ENCODE measurements at regions not wholly inside any gene's neighbourhood (a gene's known extent, or its start where the extent isn't known, plus 50 kb on each side); places are given as distances from the start of the nearest gene placed in this dataset.
A peak's percentile ranks its signal among the peaks of the same experiment; 100 is the strongest.

- Histone ChIP-seq H3K36me3 (replicated peaks in 1 of 2; ENCODE audit: control insufficient read depth in 2 of 2, insufficient read depth in 2 of 2, low read length in 2 of 2) (no peaks in the 10 kb centered on the region), H3K23ac (ENCODE audit: low read depth, low read length, poor library complexity) (no peak overlapping the region), H3K4me3 (ENCODE audit: low read length in 2 of 2) (no peak overlapping the region), H3K27ac (replicated peaks; ENCODE audit: low read length) (no peak overlapping the region), H3K9me3 (replicated peaks in 1 of 2; ENCODE audit: control insufficient read depth in 2 of 2, insufficient read depth in 1 of 2, low read depth in 1 of 2, low read length in 2 of 2) (no peaks in the 10 kb centered on the region), H3K27me3 (ENCODE audit: control insufficient read depth in 3 of 3, insufficient read depth in 3 of 3, low read depth in 1 of 3, low read length in 3 of 3) (peaks cover 0 to 4% (median 0%) of the 10 kb centered on the region in 3 experiments), H2AK5ac (ENCODE audit: low read depth, low read length) (no peak overlapping the region), H2AFZ (ENCODE audit: low read length) (no peak overlapping the region), H3K4me1 (ENCODE audit: control insufficient read depth in 2 of 2, insufficient read depth in 1 of 2, low read depth in 1 of 2, low read length in 2 of 2) (peaks cover 6 to 13% of the 10 kb centered on the region in 2 donors), H3K79me1 (ENCODE audit: low read depth, low read length) (no peaks in the 10 kb centered on the region), H3K18ac (ENCODE audit: low read length) (no peak overlapping the region), H3K9ac (ENCODE audit: low read depth, low read length, poor library complexity) (no peak overlapping the region), H4K91ac (ENCODE audit: low read depth, low read length, poor library complexity) (no peak overlapping the region), H2BK12ac (ENCODE audit: low read length) (no peak overlapping the region), H2BK15ac (ENCODE audit: low read length) (no peak overlapping the region), H2BK120ac (ENCODE audit: low read depth, low read length) (no peak overlapping the region), H3K4ac (ENCODE audit: low read length) (no peak overlapping the region), H4K8ac (ENCODE audit: low read depth, low read length) (no peak overlapping the region), H3K14ac (ENCODE audit: low read length) (no peak overlapping the region), H3K4me2 (ENCODE audit: insufficient read depth, low read length, poor library complexity, severe bottlenecking) (peak overlapping the region; percentile 14), H2BK5ac (ENCODE audit: low read length) (no peak overlapping the region)
- DNase-seq (ENCODE audit: low spot score) = no peak
- no CpG with 5 or more reads among the region's 4 CpGs for WGBS, 2 donors (ENCODE audit: extremely low coverage in 2 of 2, insufficient read length in 2 of 2, insufficient replicate concordance in 1 of 2)
Measured at GRCh38 chr1:239539812-239540211, 153.4 kb downstream of the CHRM3 start.

GRCh38 chr1:239543873-239544272, 157.5 kb downstream of the CHRM3 start:
- Histone ChIP-seq H3K4ac (ENCODE audit: low read length) (no peak overlapping the region), H3K4me1 (ENCODE audit: control insufficient read depth in 2 of 2, insufficient read depth in 1 of 2, low read depth in 1 of 2, low read length in 2 of 2) (peaks cover 2 to 6% of the 10 kb centered on the region in 2 donors), H3K4me2 (ENCODE audit: insufficient read depth, low read length, poor library complexity, severe bottlenecking) (peak overlapping the region; percentile 11), H3K27me3 (ENCODE audit: control insufficient read depth in 3 of 3, insufficient read depth in 3 of 3, low read depth in 1 of 3, low read length in 3 of 3) (peaks cover 0 to 4% (median 0%) of the 10 kb centered on the region in 3 experiments), H3K18ac (ENCODE audit: low read length) (no peak overlapping the region), H3K79me1 (ENCODE audit: low read depth, low read length) (no peaks in the 10 kb centered on the region), H4K91ac (ENCODE audit: low read depth, low read length, poor library complexity) (no peak overlapping the region), H3K9me3 (replicated peaks in 1 of 2; ENCODE audit: control insufficient read depth in 2 of 2, insufficient read depth in 1 of 2, low read depth in 1 of 2, low read length in 2 of 2) (no peaks in the 10 kb centered on the region), H3K14ac (ENCODE audit: low read length) (no peak overlapping the region), H3K36me3 (replicated peaks in 1 of 2; ENCODE audit: control insufficient read depth in 2 of 2, insufficient read depth in 2 of 2, low read length in 2 of 2) (no peaks in the 10 kb centered on the region), H2AK5ac (ENCODE audit: low read depth, low read length) (no peak overlapping the region), H2BK12ac (ENCODE audit: low read length) (no peak overlapping the region), H3K9ac (ENCODE audit: low read depth, low read length, poor library complexity) (no peak overlapping the region), H2BK5ac (ENCODE audit: low read length) (no peak overlapping the region), H4K8ac (ENCODE audit: low read depth, low read length) (no peak overlapping the region), H3K23ac (ENCODE audit: low read depth, low read length, poor library complexity) (no peak overlapping the region), H3K27ac (replicated peaks; ENCODE audit: low read length) (no peak overlapping the region), H2BK15ac (ENCODE audit: low read length) (no peak overlapping the region), H2AFZ (ENCODE audit: low read length) (no peak overlapping the region), H3K4me3 (ENCODE audit: low read length in 2 of 2) (no peak overlapping the region), H2BK120ac (ENCODE audit: low read depth, low read length) (no peak overlapping the region)
- no peak for DNase-seq (ENCODE audit: low spot score)
- no CpG with 5 or more reads among the region's 2 CpGs for WGBS, 2 donors (ENCODE audit: extremely low coverage in 2 of 2, insufficient read length in 2 of 2, insufficient replicate concordance in 1 of 2)

- no peak overlapping the region for H3K27ac ChIP-seq (replicated peaks; ENCODE audit: low read length)
- H2BK12ac ChIP-seq (ENCODE audit: low read length) = no peak overlapping the region
- no peak overlapping the region for H3K4me2 ChIP-seq (ENCODE audit: insufficient read depth, low read length, poor library complexity, severe bottlenecking)
- H3K9ac ChIP-seq (ENCODE audit: low read depth, low read length, poor library complexity) = no peak overlapping the region
- no peak overlapping the region for H3K18ac ChIP-seq (ENCODE audit: low read length)
- no peak overlapping the region for H2BK5ac ChIP-seq (ENCODE audit: low read length)
- H4K8ac ChIP-seq (ENCODE audit: low read depth, low read length) = no peak overlapping the region
- H3K4me3 ChIP-seq (ENCODE audit: low read length in 2 of 2) = no peak overlapping the region
- H2AFZ ChIP-seq (ENCODE audit: low read length) = no peak overlapping the region
- H3K9me3 ChIP-seq (replicated peaks in 1 of 2; ENCODE audit: control insufficient read depth in 2 of 2, insufficient read depth in 1 of 2, low read depth in 1 of 2, low read length in 2 of 2) = no peaks in the 10 kb centered on the region
- H3K27me3 ChIP-seq (ENCODE audit: control insufficient read depth in 3 of 3, insufficient read depth in 3 of 3, low read depth in 1 of 3, low read length in 3 of 3) = no peaks in the 10 kb centered on the region
- no CpG with 5 or more reads among the region's 3 CpGs for WGBS, 2 donors (ENCODE audit: extremely low coverage in 2 of 2, insufficient read length in 2 of 2, insufficient replicate concordance in 1 of 2)
- no peak overlapping the region for H2BK15ac ChIP-seq (ENCODE audit: low read length)
- no peak overlapping the region for H3K4ac ChIP-seq (ENCODE audit: low read length)
- H4K91ac ChIP-seq (ENCODE audit: low read depth, low read length, poor library complexity) = no peak overlapping the region
- no peak overlapping the region for H3K14ac ChIP-seq (ENCODE audit: low read length)
- H3K4me1 ChIP-seq (ENCODE audit: control insufficient read depth in 2 of 2, insufficient read depth in 1 of 2, low read depth in 1 of 2, low read length in 2 of 2) = no peaks in the 10 kb centered on the region
- H2AK5ac ChIP-seq (ENCODE audit: low read depth, low read length) = no peak overlapping the region
- no peak for DNase-seq (ENCODE audit: low spot score)
- H2BK120ac ChIP-seq (ENCODE audit: low read depth, low read length) = no peak overlapping the region
- no peaks in the 10 kb centered on the region for H3K36me3 ChIP-seq (replicated peaks in 1 of 2; ENCODE audit: control insufficient read depth in 2 of 2, insufficient read depth in 2 of 2, low read length in 2 of 2)
- H3K23ac ChIP-seq (ENCODE audit: low read depth, low read length, poor library complexity) = no peak overlapping the region
- H3K79me1 ChIP-seq (ENCODE audit: low read depth, low read length) = no peaks in the 10 kb centered on the region
Measured at GRCh38 chr1:239545466-239545865, 159.1 kb downstream of the CHRM3 start.

- no peak overlapping the region for H2BK5ac ChIP-seq (ENCODE audit: low read length)
- no peak overlapping the region for H2AFZ ChIP-seq (ENCODE audit: low read length)
- no peak overlapping the region for H2BK12ac ChIP-seq (ENCODE audit: low read length)
- no peak overlapping the region for H3K27ac ChIP-seq (replicated peaks; ENCODE audit: low read length)
- H3K9me3 ChIP-seq (replicated peaks in 1 of 2; ENCODE audit: control insufficient read depth in 2 of 2, insufficient read depth in 1 of 2, low read depth in 1 of 2, low read length in 2 of 2) = no peaks in the 10 kb centered on the region
- no peak overlapping the region for H4K8ac ChIP-seq (ENCODE audit: low read depth, low read length)
- no CpG with 5 or more reads among the region's 2 CpGs for WGBS, 2 donors (ENCODE audit: extremely low coverage in 2 of 2, insufficient read length in 2 of 2, insufficient replicate concordance in 1 of 2)
- no peaks in the 10 kb centered on the region for H3K27me3 ChIP-seq (ENCODE audit: control insufficient read depth in 3 of 3, insufficient read depth in 3 of 3, low read depth in 1 of 3, low read length in 3 of 3)
- H2AK5ac ChIP-seq (ENCODE audit: low read depth, low read length) = no peak overlapping the region
- H2BK15ac ChIP-seq (ENCODE audit: low read length) = no peak overlapping the region
- no peak overlapping the region for H3K4ac ChIP-seq (ENCODE audit: low read length)
- H3K4me2 ChIP-seq (ENCODE audit: insufficient read depth, low read length, poor library complexity, severe bottlenecking) = no peak overlapping the region
- no peak overlapping the region for H4K91ac ChIP-seq (ENCODE audit: low read depth, low read length, poor library complexity)
- no peaks in the 10 kb centered on the region for H3K4me1 ChIP-seq (ENCODE audit: control insufficient read depth in 2 of 2, insufficient read depth in 1 of 2, low read depth in 1 of 2, low read length in 2 of 2)
- no peak overlapping the region for H3K4me3 ChIP-seq (ENCODE audit: low read length in 2 of 2)
- H3K18ac ChIP-seq (ENCODE audit: low read length) = no peak overlapping the region
- no peaks in the 10 kb centered on the region for H3K79me1 ChIP-seq (ENCODE audit: low read depth, low read length)
- no peak for DNase-seq (ENCODE audit: low spot score)
- no peaks in the 10 kb centered on the region for H3K36me3 ChIP-seq (replicated peaks in 1 of 2; ENCODE audit: control insufficient read depth in 2 of 2, insufficient read depth in 2 of 2, low read length in 2 of 2)
- H3K9ac ChIP-seq (ENCODE audit: low read depth, low read length, poor library complexity) = no peak overlapping the region
- H3K23ac ChIP-seq (ENCODE audit: low read depth, low read length, poor library complexity) = no peak overlapping the region
- no peak overlapping the region for H3K14ac ChIP-seq (ENCODE audit: low read length)
- no peak overlapping the region for H2BK120ac ChIP-seq (ENCODE audit: low read depth, low read length)
Measured at GRCh38 chr1:239547987-239548386, 161.6 kb downstream of the CHRM3 start.
